IPS-20b (cell line): ENCODE measurements at regions not wholly inside any gene's neighbourhood (a gene's known extent, or its start where the extent isn't known, plus 50 kb on each side); places are given as distances from the start of the nearest gene placed in this dataset.
"Not testable (repeated sequence)": the region's sequence is repeated elsewhere in the genome, so short reads cannot be mapped to it uniquely, and the experiment has no call there.

ENCODE experiments used
- H3K27ac ChIP-seq: one replicate; pipeline ENCODE4 v1.5.1; 2013; ENCODE audit warnings: low read length
- H3K27me3 ChIP-seq: 2 replicates; pipeline ENCODE4 v1.6.1; 2013; ENCODE audit warnings: mild to moderate bottlenecking, low read length, inconsistent platforms; ENCODE audit not compliant: insufficient read depth
- H3K36me3 ChIP-seq: 2 replicates; pipeline ENCODE4 v1.6.1; 2013; ENCODE audit warnings: low read depth, mild to moderate bottlenecking, inconsistent platforms, low read length, moderate library complexity; ENCODE audit not compliant: insufficient read depth
- H3K4me1 ChIP-seq: 2 replicates; pipeline ENCODE4 v1.6.1; 2013; ENCODE audit warnings: mild to moderate bottlenecking, control low read depth, inconsistent platforms, low read length, moderate library complexity; ENCODE audit not compliant: insufficient read depth
- H3K4me3 ChIP-seq: 2 replicates; pipeline ENCODE4 v1.5.1; 2013; ENCODE audit warnings: mild to moderate bottlenecking, low read length, inconsistent platforms
- H3K9ac ChIP-seq: 2 replicates; pipeline ENCODE4 v1.6.1; 2013; ENCODE audit warnings: low read depth, mild to moderate bottlenecking, inconsistent platforms, low read length, moderate library complexity
- H3K9me3 ChIP-seq: 2 replicates; pipeline ENCODE4 v1.6.1; 2013; ENCODE audit warnings: mild to moderate bottlenecking, low read depth, low read length, inconsistent platforms; ENCODE audit not compliant: insufficient read depth

DNA sequence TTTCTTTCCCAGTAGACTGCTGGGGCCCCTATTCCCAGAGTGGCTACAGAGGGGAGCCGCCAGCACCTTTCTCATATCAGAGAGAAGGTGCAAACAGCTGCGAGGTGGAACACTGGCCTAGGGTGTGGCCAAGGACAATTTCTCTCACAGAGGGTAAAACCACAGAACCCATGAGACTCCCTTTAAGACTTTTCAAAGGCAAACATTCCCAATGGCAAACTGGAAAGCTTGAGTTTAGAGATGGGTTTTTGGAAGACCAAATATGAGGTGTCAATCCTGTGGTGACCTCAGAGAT lies 335.1 kb upstream of the PIK3R1 start:
- Histone ChIP-seq H3K27ac (no peak overlapping the region), H3K36me3 (no peaks in the 10 kb centered on the region), H3K9me3 (no peaks in the 10 kb centered on the region), H3K9ac (no peak overlapping the region), H3K4me1 (no peaks in the 10 kb centered on the region), H3K4me3 (no peak overlapping the region), H3K27me3 (no peaks in the 10 kb centered on the region)

DNA sequence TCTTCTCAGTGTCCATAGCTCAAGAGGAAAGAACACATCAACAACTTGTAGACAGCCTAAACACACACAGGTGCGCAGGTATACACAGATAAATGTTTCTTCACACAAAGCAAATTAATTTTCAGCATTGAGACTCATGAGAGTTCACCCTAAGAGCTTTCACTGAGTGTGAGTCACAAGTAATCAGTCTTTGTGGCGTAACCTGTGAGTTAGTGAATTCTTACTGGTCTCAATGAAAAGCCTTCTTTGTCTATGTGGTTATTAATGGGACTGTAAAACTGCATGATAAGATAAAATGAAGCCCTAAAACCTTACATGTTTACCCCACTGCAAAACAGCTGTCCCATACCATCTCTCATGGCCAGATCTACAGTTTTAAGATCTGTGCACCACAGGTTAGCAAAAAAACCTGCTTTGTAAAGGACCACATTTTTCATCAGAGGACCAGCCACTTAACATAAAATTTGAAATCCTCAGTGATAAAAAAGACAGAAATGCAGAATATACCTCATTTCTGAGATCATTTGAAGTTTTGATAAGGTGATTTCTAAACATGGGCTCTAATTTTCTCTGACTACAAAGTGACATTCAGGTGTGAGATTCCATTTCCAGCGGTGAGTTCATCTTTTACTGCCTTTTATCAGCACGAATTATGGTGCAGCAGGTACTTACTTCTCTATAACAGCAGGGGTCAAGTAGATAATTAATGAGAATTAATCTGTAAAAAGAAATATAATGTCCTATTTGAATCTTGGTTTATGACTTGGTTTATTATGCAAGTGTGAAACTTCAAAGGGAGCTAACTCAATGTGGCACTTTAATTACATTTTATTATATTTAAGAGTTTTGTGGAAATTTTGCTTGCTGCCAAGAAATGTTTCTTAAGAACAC lies 335.7 kb upstream of the PIK3R1 start:
- H3K4me1 ChIP-seq: no peaks in the 10 kb centered on the region
- H3K27ac ChIP-seq: no peak overlapping the region
- H3K27me3 ChIP-seq: no peaks in the 10 kb centered on the region
- H3K9me3 ChIP-seq: no peaks in the 10 kb centered on the region
- no peaks in the 10 kb centered on the region for H3K36me3 ChIP-seq
- H3K4me3 ChIP-seq: no peak overlapping the region
- H3K9ac ChIP-seq: no peak overlapping the region

DNA sequence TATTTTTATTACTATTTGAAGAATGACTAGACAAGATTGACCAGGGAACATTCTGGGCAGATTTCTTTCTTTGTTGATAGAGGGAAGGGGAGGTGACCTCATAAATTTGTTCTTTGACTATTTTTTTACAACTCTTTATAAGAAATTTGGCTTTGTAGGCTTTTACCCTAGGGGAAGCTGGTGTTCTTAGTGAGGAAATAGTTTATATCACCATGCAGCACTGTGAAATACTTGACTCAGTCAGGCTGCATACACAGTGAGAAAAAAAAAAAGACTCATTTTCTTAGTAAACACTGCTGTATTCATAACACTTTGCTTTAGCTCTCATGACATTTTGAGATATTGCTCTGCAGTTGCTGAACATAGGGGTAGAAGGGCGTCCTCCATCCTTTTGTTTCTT lies 336.6 kb upstream of the PIK3R1 start:
- Histone ChIP-seq H3K9me3 (no peaks in the 10 kb centered on the region), H3K9ac (no peak overlapping the region), H3K27ac (no peak overlapping the region), H3K4me1 (no peaks in the 10 kb centered on the region), H3K4me3 (no peak overlapping the region), H3K27me3 (no peaks in the 10 kb centered on the region), H3K36me3 (no peaks in the 10 kb centered on the region)

DNA sequence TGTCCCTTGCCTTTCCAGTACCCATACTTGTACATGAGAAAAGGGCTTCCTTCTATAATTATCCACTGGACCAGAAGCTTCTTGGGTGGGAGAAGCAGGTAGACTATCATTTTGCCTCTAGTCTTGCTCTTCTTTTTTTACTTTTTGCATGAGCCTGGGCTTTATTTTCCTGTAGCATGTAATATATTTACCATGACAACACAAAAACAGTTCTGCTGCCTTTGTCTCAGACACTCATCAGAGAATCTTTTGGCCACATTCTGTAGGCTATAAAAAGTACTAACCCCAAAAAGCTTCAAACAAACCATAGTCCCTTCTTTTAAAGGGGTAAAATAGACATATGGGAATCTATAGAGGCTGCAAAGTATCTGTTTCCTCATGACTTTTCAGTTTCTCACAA lies 339.2 kb upstream of the PIK3R1 start:
- Histone ChIP-seq H3K27ac (no peak overlapping the region), H3K36me3 (no peaks in the 10 kb centered on the region), H3K27me3 (no peaks in the 10 kb centered on the region), H3K4me3 (no peak overlapping the region), H3K4me1 (no peaks in the 10 kb centered on the region), H3K9me3 (no peaks in the 10 kb centered on the region), H3K9ac (no peak overlapping the region)

DNA sequence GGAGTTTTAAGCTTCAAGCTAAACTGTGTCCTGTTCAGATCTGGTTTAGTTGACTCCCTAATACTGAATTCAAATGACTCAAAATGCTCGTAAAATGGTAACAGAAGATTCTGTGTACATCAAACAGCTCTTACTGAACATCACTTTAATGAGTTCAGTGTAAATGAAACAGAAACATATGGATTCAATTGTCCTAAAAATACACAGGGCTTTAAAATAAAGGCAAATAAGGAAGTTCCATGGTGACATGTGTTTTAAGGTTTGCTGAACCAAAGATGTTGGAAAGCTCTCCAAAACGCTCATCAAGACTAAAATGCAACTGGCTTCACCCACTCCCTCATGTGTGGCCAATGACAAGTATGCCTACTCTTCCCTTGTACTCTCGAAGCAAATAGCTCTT lies 340.0 kb upstream of the PIK3R1 start:
- Histone ChIP-seq H3K36me3 (no peaks in the 10 kb centered on the region), H3K9me3 (no peaks in the 10 kb centered on the region), H3K27ac (no peak overlapping the region), H3K9ac (no peak overlapping the region), H3K4me3 (no peak overlapping the region), H3K4me1 (no peaks in the 10 kb centered on the region), H3K27me3 (no peaks in the 10 kb centered on the region)

DNA sequence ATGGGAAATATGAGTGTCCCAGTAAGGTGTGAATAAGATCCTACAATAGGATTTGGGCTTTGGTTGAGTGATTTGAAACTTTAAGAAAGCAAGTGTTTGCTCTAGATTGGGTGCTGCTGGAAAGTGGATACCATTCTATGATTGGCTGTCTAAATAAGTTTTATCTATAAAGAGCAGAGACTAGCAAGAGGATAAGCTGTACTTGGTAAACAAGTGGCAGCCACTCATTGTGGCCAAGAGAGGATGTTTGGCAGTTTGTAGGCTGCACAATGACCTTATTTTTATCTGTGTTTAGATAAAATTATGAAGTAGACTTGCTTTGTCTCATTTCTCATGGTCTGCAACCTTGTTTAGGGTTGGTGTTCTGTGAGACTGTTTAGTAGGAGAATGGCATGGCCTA lies 341.6 kb upstream of the PIK3R1 start:
- Histone ChIP-seq H3K4me1 (no peaks in the 10 kb centered on the region; the same call in 1 of the 2 replicates), H3K4me3 (no peak overlapping the region), H3K9me3 (no peaks in the 10 kb centered on the region), H3K27ac (no peak overlapping the region), H3K9ac (no peak overlapping the region), H3K27me3 (no peaks in the 10 kb centered on the region), H3K36me3 (no peaks in the 10 kb centered on the region)

DNA sequence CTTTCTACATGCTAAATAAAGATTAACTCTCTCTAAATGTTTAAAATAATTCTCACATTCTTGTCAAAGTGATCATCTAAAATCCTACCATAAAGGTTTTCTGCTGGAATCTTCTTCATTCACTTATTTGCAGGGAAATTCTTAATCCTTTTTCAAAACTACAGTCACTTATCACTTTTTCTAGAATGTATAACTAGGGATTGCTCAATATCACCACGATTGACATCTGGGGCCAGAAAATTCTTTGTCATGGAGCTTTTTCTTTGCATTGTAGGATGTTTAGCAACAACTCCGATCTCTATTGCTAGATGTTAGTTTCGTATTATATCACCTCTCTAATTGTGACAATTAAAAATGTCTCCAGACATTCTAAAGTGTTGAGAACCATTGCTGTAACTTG lies 344.9 kb upstream of the PIK3R1 start:
- no peaks in the 10 kb centered on the region for H3K9me3 ChIP-seq
- H3K36me3 ChIP-seq: no peaks in the 10 kb centered on the region
- H3K27ac ChIP-seq: no peak overlapping the region
- H3K9ac ChIP-seq: no peak overlapping the region
- no peaks in the 10 kb centered on the region for H3K27me3 ChIP-seq
- H3K4me3 ChIP-seq: no peak overlapping the region
- no peaks in the 10 kb centered on the region; the same call in 1 of the 2 replicates for H3K4me1 ChIP-seq

DNA sequence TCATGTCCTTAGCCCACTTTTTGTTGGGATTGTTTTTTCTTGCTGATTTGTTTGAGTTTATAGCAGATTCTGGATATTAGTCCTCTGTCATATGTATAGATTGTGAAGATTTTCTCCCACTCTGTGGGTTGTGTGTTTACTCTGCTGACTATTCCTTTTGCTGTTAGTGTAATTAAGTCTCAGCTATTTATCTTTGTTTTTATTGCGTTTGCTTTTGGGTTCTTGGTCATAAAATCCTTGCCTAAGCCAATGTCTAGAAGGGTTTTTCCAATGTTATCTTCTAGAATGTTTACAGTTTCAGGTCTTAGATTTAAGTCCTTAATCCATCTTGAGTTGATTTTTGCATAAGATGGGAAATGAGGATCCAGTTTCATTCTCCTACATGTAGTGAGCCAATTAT lies 351.2 kb upstream of the PIK3R1 start:
- not testable (repeated sequence) for H3K36me3 ChIP-seq, H3K27me3 ChIP-seq, H3K27ac ChIP-seq, H3K9ac ChIP-seq, H3K4me1 ChIP-seq, H3K9me3 ChIP-seq, H3K4me3 ChIP-seq

DNA sequence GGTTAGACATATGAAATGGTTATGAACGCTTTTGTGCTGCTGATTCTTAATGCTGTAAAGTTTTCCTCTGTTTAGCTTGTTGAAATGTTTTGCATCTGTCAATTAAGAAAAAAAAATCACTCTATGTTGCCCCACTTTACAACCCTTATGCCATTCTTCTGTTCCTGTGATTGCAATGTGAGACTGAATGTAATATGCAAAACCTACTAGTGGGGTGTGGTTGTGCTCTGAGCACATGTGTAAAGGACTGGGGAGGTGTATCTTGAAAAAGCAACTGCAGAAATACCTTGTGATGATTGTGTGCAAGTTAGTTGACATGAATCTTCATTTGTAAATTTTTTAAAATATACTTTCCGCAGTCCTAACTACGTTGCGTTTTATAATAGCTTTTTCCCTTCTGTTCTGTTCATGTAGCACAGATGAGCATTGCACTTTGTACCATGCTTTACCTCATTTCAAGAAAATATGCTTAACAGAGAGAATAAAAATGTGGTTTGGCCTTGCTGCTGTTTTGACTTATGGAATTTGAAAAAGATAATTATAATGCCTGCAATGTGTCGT lies 357.0 kb upstream of the PIK3R1 start:
- Histone ChIP-seq H3K27ac (no peak overlapping the region), H3K4me3 (no peak overlapping the region), H3K9ac (no peak overlapping the region), H3K27me3 (no peaks in the 10 kb centered on the region), H3K36me3 (no peaks in the 10 kb centered on the region), H3K4me1 (no peaks in the 10 kb centered on the region), H3K9me3 (no peaks in the 10 kb centered on the region)

DNA sequence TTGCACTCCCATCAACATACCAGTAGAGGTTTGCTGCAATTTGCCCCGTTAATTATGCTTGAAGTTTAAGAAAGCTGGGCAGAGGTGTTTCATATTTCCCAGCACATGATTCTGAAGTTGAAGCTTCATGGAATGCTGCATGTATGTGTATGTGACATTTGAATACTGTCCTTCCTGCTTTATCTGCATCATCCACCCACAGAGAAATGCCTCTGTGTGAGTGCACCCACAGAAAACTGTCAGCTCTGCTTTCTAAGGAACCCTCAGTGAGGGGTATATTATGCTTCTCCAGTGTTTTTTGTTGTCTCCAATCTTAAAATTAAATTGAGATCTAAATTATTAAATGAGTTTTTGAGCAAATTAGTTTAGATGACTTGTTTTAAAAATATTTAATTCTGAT lies 358.1 kb upstream of the PIK3R1 start:
- H3K9me3 ChIP-seq: no peaks in the 10 kb centered on the region
- H3K9ac ChIP-seq: no peak overlapping the region
- no peak overlapping the region for H3K4me3 ChIP-seq
- no peaks in the 10 kb centered on the region for H3K27me3 ChIP-seq
- no peaks in the 10 kb centered on the region for H3K4me1 ChIP-seq
- no peak overlapping the region for H3K27ac ChIP-seq
- H3K36me3 ChIP-seq: no peaks in the 10 kb centered on the region

DNA sequence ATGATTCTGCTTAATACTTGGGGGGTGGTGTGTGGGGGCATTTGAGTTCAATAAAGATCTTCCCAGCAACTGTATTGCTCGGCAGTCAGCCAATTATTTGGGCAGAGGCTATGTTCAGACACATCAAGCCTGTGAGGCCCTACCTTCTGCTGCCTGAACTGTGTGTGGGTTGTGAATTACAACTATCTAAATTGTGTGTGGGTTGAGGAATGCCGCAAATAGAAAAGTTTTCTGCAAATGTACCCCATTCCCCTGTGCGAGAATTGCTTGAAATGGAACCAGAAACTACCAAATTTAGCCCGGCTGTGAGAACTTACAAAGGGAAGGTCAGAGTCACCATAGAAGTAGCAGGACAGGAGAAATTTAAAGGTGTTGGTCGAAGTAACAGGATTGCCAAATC lies 360.0 kb upstream of the PIK3R1 start:
- no peak overlapping the region for H3K9ac ChIP-seq
- H3K27me3 ChIP-seq: no peaks in the 10 kb centered on the region
- H3K9me3 ChIP-seq: no peaks in the 10 kb centered on the region
- no peak overlapping the region for H3K27ac ChIP-seq
- H3K4me1 ChIP-seq: no peaks in the 10 kb centered on the region
- no peaks in the 10 kb centered on the region for H3K36me3 ChIP-seq
- H3K4me3 ChIP-seq: no peak overlapping the region

DNA sequence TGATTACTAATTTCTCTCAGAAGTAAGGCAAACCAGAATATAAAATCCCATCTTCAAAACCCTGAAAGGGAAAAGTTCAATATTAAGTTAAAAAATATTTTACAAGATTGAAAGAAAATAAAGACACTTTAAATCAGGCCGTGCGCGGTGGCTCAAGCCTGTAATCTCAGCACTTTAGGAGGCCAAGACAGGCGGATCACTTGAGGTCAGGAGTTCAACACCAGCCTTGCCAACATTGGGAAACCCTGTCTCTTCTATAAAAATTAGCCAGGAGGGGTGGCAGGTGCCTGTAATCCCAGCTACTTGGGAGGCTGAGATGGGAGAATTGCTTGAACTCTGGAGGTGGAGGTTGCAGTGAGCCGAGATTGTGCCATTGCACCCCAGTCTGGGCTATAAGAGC lies 364.6 kb upstream of the PIK3R1 start:
- not testable (repeated sequence) for H3K4me1 ChIP-seq, H3K27me3 ChIP-seq, H3K9me3 ChIP-seq, H3K9ac ChIP-seq, H3K27ac ChIP-seq, H3K36me3 ChIP-seq, H3K4me3 ChIP-seq
